ENCODE measurements at regions not wholly inside any gene's neighbourhood (a gene's known extent, or its start where the extent isn't known, plus 50 kb on each side); places are given as distances from the start of the nearest gene placed in this dataset.
"Not testable (repeated sequence)": the region's sequence is repeated elsewhere in the genome, so short reads cannot be mapped to it uniquely, and the experiment has no call there.

DNA sequence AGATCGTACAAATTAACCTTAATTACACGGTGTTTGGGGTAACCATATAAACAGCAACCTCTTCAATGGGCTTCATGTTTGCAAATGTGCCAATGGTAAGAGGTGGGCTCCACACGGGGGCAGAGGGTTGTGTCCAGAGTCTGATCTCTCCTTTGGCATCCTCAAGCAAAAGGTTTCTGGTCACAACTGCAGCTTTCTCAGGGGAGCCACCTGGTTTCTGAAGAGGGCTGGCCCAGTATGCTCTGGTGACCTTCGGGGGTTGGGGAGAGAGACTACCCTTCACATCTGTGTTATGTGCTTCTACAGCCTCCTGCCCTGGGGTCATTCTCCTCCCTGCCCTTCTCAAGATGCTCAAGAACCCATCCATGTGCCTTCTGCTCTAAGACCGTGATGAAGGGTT lies 259.6 kb downstream of the CRLF2 start:
- Histone ChIP-seq H3K9me3 (peaks cover 0 to 5% of the 10 kb centered on the region in 2 donors), H3K27me3 (no peaks in the 10 kb centered on the region), H3K27ac (no peak overlapping the region), H3K4me3 (no peak overlapping the region), H3K4me1 (no peaks in the 10 kb centered on the region), H3K36me3 (no peaks in the 10 kb centered on the region)
- intact Hi-C loops (cut with DNase I), result no loop called here
- ATAC-seq, result no peak
- TF ChIP-seq, protein P1, sequence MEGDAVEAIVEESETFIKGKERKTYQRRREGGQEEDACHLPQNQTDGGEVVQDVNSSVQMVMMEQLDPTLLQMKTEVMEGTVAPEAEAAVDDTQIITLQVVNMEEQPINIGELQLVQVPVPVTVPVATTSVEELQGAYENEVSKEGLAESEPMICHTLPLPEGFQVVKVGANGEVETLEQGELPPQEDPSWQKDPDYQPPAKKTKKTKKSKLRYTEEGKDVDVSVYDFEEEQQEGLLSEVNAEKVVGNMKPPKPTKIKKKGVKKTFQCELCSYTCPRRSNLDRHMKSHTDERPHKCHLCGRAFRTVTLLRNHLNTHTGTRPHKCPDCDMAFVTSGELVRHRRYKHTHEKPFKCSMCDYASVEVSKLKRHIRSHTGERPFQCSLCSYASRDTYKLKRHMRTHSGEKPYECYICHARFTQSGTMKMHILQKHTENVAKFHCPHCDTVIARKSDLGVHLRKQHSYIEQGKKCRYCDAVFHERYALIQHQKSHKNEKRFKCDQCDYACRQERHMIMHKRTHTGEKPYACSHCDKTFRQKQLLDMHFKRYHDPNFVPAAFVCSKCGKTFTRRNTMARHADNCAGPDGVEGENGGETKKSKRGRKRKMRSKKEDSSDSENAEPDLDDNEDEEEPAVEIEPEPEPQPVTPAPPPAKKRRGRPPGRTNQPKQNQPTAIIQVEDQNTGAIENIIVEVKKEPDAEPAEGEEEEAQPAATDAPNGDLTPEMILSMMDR (IDR thresholded peaks at IDR 0.05), result no peak
- no peak for DNase-seq

DNA sequence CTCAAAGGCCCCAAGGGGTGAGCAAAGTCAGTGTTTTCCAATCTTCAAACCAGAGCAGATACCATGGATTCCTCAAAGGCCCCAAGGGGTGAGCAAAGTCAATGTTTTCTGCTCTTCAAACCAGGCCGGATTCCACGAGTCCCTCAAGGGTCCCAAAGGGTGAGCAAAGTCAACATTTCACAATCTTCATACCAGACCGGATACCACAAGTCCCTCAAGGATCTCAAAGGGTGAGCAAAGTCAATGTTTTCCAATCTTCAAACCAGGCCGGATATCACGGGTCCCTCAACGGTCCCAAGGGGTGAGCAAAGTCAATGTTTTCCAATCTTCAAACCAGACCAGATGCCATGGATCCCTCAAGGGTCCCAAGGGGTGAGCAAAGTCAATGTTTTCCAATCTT lies 265.2 kb downstream of the CRLF2 start:
- ATAC-seq; intact Hi-C loops (cut with DNase I); H3K9me3 ChIP-seq; H3K36me3 ChIP-seq; H3K27me3 ChIP-seq; H3K4me3 ChIP-seq; DNase-seq; H3K4me1 ChIP-seq; H3K27ac ChIP-seq: not testable (repeated sequence)

DNA sequence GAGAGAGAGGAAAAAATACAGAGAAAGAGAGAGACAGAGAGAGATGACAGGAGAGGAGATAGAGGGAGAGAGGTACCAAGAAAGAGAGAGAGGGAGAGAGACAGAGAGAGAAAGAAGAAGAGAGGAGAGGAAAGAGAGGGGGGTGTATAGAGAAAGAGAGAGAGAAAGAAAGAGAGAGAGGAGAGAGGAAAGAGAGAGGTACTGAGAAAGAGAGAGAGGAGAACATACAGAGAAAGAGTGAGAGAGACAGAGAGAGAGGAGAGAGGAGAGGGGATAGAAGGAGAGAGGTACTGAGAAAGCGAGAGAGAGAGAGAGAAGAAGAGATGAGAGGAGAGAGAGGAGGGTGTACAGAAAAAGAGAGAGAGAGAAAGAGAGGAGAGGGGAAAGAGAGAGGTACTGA lies 269.4 kb downstream of the CRLF2 start:
- Histone ChIP-seq H3K4me1 (no peaks in the 10 kb centered on the region), H3K9me3 (no peaks in the 10 kb centered on the region), H3K27me3 (peaks cover 0 to 24% of the 10 kb centered on the region in 2 donors), H3K4me3 (no peak overlapping the region), H3K27ac (no peak overlapping the region), H3K36me3 (no peaks in the 10 kb centered on the region)
- ATAC-seq, result no peak
- DNase-seq, result no peak
- intact Hi-C loops (cut with DNase I), result no loop called here
- TF ChIP-seq, protein P1 (IDR thresholded peaks at IDR 0.05), result no peak

DNA sequence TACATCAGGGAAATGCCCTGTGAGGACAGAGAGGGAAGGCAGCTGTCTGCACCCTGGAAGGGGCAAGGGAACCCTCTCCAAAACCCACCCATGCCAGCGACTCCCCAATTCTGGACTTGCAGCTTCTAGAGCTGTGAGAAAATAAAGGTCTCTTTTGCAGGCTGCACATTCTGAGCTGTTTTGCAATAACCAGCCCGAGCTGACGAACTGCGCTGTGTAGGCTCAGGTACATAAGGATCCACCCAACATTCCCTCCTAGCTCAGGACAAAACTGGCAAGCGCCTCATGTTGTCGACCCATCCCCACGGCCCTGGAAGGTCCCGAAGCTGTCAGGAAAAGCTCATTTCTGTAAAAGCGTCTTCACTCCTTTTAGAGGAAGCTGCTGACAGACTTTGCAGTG lies 271.8 kb downstream of the CRLF2 start:
- Histone ChIP-seq H3K36me3 (no peaks in the 10 kb centered on the region), H3K9me3 (no peaks in the 10 kb centered on the region), H3K4me3 (no peak overlapping the region), H3K27ac (no peak overlapping the region), H3K27me3 (peaks cover 0 to 24% of the 10 kb centered on the region in 2 donors), H3K4me1 (no peaks in the 10 kb centered on the region)
- no peak for ATAC-seq
- DNase-seq, result no peak
- TF ChIP-seq, protein P1 (IDR thresholded peaks at IDR 0.05), result no peak
- intact Hi-C loops (cut with DNase I), result no loop called here

DNA sequence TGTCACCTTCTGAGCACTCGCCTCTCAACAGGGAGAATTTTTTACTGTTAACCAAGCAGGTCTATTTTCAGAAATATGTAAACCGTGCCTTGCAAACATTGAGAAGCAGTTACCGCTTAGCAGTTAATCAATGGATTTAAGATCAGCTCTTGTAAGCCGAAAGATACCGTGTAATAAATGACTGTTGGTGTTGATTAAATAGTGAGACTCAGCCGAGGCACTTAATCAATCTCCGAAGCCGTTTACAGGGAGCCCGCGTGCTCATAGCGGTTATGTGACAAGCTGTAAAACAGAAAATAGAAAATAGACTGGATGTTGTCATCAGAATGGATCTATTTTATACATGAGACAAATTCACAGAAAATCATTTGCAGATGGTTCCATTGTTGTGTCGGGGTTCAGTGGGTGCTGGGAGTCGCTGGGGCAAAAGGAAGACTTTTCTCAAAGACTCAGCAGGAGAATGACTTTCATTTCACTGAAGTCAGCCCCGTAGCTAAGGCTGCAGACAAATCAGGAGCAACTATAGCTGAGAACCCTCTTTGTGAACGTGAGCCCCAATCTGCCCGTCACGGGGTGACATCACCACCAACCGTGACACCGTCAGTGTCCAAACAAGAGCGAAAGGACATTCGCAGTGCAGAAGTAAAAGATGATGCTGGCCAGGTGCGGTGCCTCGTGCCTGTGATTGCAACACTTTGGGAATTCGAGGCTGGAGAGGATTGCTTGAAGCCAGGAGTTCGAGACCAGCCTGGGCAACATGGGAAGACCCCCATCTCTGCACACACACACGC lies 275.3 kb downstream of the CRLF2 start:
- H3K4me3 ChIP-seq, result no peak overlapping the region
- ATAC-seq, result no peak
- no peak overlapping the region for H3K27ac ChIP-seq
- no peaks in the 10 kb centered on the region for H3K4me1 ChIP-seq
- H3K36me3 ChIP-seq, result no peaks in the 10 kb centered on the region
- H3K27me3 ChIP-seq, result peaks cover 0 to 24% of the 10 kb centered on the region in 2 donors
- TF ChIP-seq, protein P1 (IDR thresholded peaks at IDR 0.05), result no peak
- no peaks in the 10 kb centered on the region for H3K9me3 ChIP-seq
- intact Hi-C loops (cut with DNase I), result no loop called here
- DNase-seq, result no peak

DNA sequence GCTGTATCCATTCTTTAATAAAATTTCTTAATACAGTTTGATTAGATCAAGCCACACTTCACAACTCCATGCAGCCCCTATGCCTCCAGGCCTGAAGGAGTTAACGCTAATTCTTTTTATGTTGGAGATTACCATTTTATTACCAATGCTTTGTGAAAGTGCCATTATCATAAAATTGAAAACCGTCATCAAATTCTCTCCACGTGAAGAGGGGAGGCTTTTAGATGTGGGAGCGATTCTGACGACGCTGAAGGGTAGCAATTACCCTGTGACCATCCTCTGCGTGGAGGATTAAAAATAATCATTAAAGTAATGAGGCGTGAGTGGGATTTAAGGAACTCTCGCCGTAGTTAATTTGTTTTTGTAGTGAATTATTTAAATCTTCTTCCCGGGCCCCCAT lies 278.8 kb downstream of the CRLF2 start:
- TF ChIP-seq, protein P1 (IDR thresholded peaks at IDR 0.05), result no peak
- peaks cover 0 to 4% of the 10 kb centered on the region in 2 donors for H3K9me3 ChIP-seq
- H3K4me1 ChIP-seq, result no peaks in the 10 kb centered on the region
- H3K27me3 ChIP-seq, result no peaks in the 10 kb centered on the region
- ATAC-seq (no peak), DNase-seq (no peak)
- no peak overlapping the region for H3K27ac ChIP-seq
- no peaks in the 10 kb centered on the region for H3K36me3 ChIP-seq
- intact Hi-C loops (cut with DNase I), result no loop called here
- H3K4me3 ChIP-seq, result no peak overlapping the region
